ENCODE measurements at regions not wholly inside any gene's neighbourhood (a gene's known extent, or its start where the extent isn't known, plus 50 kb on each side); places are given as distances from the start of the nearest gene placed in this dataset.

GRCh38 chr11:29261831-29262230 is 755.0 kb downstream of the KCNA4 start:
- DNase-seq (ENCODE audit: low read depth) = no peak
- H3K4me3 ChIP-seq (ENCODE audit: low read depth, low read length) = no peak overlapping the region
- TF ChIP-seq, protein P1, sequence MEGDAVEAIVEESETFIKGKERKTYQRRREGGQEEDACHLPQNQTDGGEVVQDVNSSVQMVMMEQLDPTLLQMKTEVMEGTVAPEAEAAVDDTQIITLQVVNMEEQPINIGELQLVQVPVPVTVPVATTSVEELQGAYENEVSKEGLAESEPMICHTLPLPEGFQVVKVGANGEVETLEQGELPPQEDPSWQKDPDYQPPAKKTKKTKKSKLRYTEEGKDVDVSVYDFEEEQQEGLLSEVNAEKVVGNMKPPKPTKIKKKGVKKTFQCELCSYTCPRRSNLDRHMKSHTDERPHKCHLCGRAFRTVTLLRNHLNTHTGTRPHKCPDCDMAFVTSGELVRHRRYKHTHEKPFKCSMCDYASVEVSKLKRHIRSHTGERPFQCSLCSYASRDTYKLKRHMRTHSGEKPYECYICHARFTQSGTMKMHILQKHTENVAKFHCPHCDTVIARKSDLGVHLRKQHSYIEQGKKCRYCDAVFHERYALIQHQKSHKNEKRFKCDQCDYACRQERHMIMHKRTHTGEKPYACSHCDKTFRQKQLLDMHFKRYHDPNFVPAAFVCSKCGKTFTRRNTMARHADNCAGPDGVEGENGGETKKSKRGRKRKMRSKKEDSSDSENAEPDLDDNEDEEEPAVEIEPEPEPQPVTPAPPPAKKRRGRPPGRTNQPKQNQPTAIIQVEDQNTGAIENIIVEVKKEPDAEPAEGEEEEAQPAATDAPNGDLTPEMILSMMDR (conservative IDR thresholded peaks at IDR 0.05; ENCODE audit: low read depth, low read length) = no peak

- TF ChIP-seq, protein P1 (conservative IDR thresholded peaks at IDR 0.05; ENCODE audit: low read depth, low read length) = peak; percentile 60
- no peak overlapping the region for H3K4me3 ChIP-seq (ENCODE audit: low read depth, low read length)
- DNase-seq (ENCODE audit: low read depth) = peak; percentile 80
These were observed 755.7 kb downstream of the KCNA4 start for GRCh38 chr11:29260939-29261705.

GRCh38 chr11:29258411-29258810 is 758.4 kb downstream of the KCNA4 start:
- TF ChIP-seq, protein P1 (conservative IDR thresholded peaks at IDR 0.05; ENCODE audit: low read depth, low read length) = no peak
- H3K4me3 ChIP-seq (ENCODE audit: low read depth, low read length) = no peak overlapping the region
- DNase-seq (ENCODE audit: low read depth) = no peak

- H3K4me3 ChIP-seq (ENCODE audit: low read depth, low read length) = no peak overlapping the region
- DNase-seq (ENCODE audit: low read depth) = no peak
- TF ChIP-seq, protein P1 (conservative IDR thresholded peaks at IDR 0.05; ENCODE audit: low read depth, low read length) = no peak
These were observed 760.2 kb downstream of the KCNA4 start for GRCh38 chr11:29256580-29256979.

GRCh38 chr11:29255401-29255800 is 761.4 kb downstream of the KCNA4 start:
- no peak for DNase-seq (ENCODE audit: low read depth)
- H3K4me3 ChIP-seq (ENCODE audit: low read depth, low read length) = no peak overlapping the region
- TF ChIP-seq, protein P1 (conservative IDR thresholded peaks at IDR 0.05; ENCODE audit: low read depth, low read length) = no peak

DNA sequence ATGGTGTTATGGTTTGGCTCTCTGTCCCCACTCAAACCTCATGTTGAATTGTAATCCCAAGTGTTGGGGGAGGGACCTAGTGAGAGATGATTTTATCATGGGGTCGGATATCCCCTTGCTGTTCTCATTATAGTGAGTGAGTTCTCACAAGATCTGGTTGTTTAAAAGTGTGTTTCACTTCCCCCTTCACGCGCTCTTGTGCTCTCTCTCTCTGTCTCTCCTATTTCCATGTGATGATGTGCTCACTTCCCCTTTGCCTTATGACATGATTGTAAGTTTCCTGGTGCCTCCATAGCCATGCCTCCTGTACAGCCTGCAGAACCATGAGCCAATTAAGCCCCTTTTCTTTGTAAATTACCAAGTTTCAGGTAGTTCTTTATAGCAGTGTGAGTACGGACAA is 765.1 kb downstream of the KCNA4 start:
- TF ChIP-seq, protein P1 (conservative IDR thresholded peaks at IDR 0.05; ENCODE audit: low read depth, low read length) = no peak
- no peak overlapping the region for H3K4me3 ChIP-seq (ENCODE audit: low read depth, low read length)
- no peak for DNase-seq (ENCODE audit: low read depth)

GRCh38 chr11:29249713-29250112 is 767.1 kb downstream of the KCNA4 start:
- no peak for DNase-seq (ENCODE audit: low read depth)
- TF ChIP-seq, protein P1 (conservative IDR thresholded peaks at IDR 0.05; ENCODE audit: low read depth, low read length) = no peak
- no peak overlapping the region for H3K4me3 ChIP-seq (ENCODE audit: low read depth, low read length)

Measured in epithelial cell of proximal tubule (primary cell).